Keratinocyte (primary cell): ENCODE measurements at regions not wholly inside any gene's neighbourhood (a gene's known extent, or its start where the extent isn't known, plus 50 kb on each side); places are given as distances from the start of the nearest gene placed in this dataset.
"Not testable (repeated sequence)": the region's sequence is repeated elsewhere in the genome, so short reads cannot be mapped to it uniquely, and the experiment has no call there.

ENCODE experiments used
- DNase-seq: peaks from one replicate; pipeline ENCODE4 v3.0.0-alpha.2; 2011; ENCODE audit warnings: low read depth, missing footprints, low spot score
- FAIRE-seq: peaks from 2 replicates; lab custom pipeline; 2011; peaks lifted over from hg19 to GRCh38; lab: Jason Lieb, UNC
- H2AFZ ChIP-seq: 2 replicates; pipeline ENCODE4 v1.6.0; 2012; ENCODE audit warnings: low read length, control low read depth, inconsistent platforms; ENCODE audit not compliant: control insufficient read depth
- H3K27ac ChIP-seq: 2 replicates; pipeline ENCODE4 v1.5.1; 2011; ENCODE audit warnings: low read length; ENCODE audit not compliant: control insufficient read depth, insufficient read depth
- H3K27me3 ChIP-seq: 3 replicates; pipeline ENCODE4 v1.6.0; 2011; ENCODE audit warnings: low read length; ENCODE audit not compliant: control insufficient read depth, insufficient read depth; ENCODE audit errors: extremely low read depth
- H3K36me3 ChIP-seq, 2 experiments: 2 replicates in 1 of 2; 3 replicates in 1 of 2; pipeline ENCODE4 v1.5.1; 2011; ENCODE audit warnings: low read length in 2 of 2, mild to moderate bottlenecking in 1 of 2; ENCODE audit not compliant: control insufficient read depth in 2 of 2, insufficient read depth in 2 of 2; ENCODE audit errors: extremely low read depth in 1 of 2
- H3K4me1 ChIP-seq: 3 replicates; pipeline ENCODE4 v1.5.1; 2011; ENCODE audit warnings: low read length; ENCODE audit not compliant: control insufficient read depth, insufficient read depth; ENCODE audit errors: extremely low read depth
- H3K4me2 ChIP-seq: 3 replicates; pipeline ENCODE4 v1.6.0; 2011; ENCODE audit warnings: low read depth, low read length; ENCODE audit not compliant: control insufficient read depth, insufficient read depth; ENCODE audit errors: extremely low read depth
- H3K4me3 ChIP-seq, 3 experiments: fragments of 200-600 bp in 1 of 3; sonication (generic) in 1 of 3; 2 replicates in 2 of 3; 3 replicates in 1 of 3; pipeline ENCODE4 v1.5.1; 2011 to 2016; ENCODE audit warnings: low read length in 3 of 3, mild to moderate bottlenecking in 3 of 3, control low read depth in 2 of 3, inconsistent platforms in 1 of 3, low read depth in 1 of 3, mixed read lengths in 1 of 3, mixed run types in 1 of 3, moderate library complexity in 1 of 3; ENCODE audit not compliant: control insufficient read depth in 2 of 3, insufficient read depth in 2 of 3; ENCODE audit errors: extremely low read depth in 1 of 3
- H3K79me2 ChIP-seq: 2 replicates; pipeline ENCODE4 v1.6.0; 2012; ENCODE audit warnings: low read length; ENCODE audit not compliant: control insufficient read depth, insufficient read depth
- H3K9ac ChIP-seq: 3 replicates; pipeline ENCODE4 v1.6.0; 2011; ENCODE audit warnings: low read length; ENCODE audit not compliant: control insufficient read depth, insufficient read depth; ENCODE audit errors: extremely low read depth
- H3K9me1 ChIP-seq: 3 replicates; pipeline ENCODE4 v1.6.0; 2011; ENCODE audit warnings: low read length; ENCODE audit not compliant: control insufficient read depth, insufficient read depth; ENCODE audit errors: extremely low read depth
- H3K9me3 ChIP-seq: 2 replicates; pipeline ENCODE4 v1.5.1; 2012; ENCODE audit warnings: low read depth, low read length; ENCODE audit not compliant: control insufficient read depth
- H4K20me1 ChIP-seq: 3 replicates; pipeline ENCODE4 v1.6.0; 2011; ENCODE audit warnings: low read length; ENCODE audit not compliant: control insufficient read depth, insufficient read depth; ENCODE audit errors: extremely low read depth
- EZH2 ChIP-seq: IDR thresholded peaks from one replicate; pipeline ENCODE4 v1.6.1; 2012; ENCODE audit warnings: inconsistent platforms, mild to moderate bottlenecking, low read length, moderate library complexity
- dilution Hi-C: fragments of 300-500 bp; cut with MboI; formaldehyde crosslinking; loops from one replicate; pipeline ENCODE4 v1.7.0; 2020; ENCODE audit warnings: low sequenced_read_pairs; ENCODE audit not compliant: extremely low pct_ligation_motif_present
- TF ChIP-seq, protein P1 (sequence below), 3 experiments: IDR thresholded peaks in 1 of 3; conservative IDR thresholded peaks in 1 of 3; optimal IDR thresholded peaks in 1 of 3; 2 replicates in 2 of 3; 3 replicates in 1 of 3; pipeline versions ENCODE3 to v1.5.1; 2011; ENCODE audit warnings: low read length in 3 of 3, mild to moderate bottlenecking in 3 of 3, moderate library complexity in 2 of 3, control low read depth in 1 of 3, inconsistent platforms in 1 of 3; ENCODE audit not compliant: insufficient read depth in 2 of 3; ENCODE audit errors: extremely low read depth in 1 of 3

GRCh38 chr14:56008150-56008549 is 110.1 kb upstream of the PELI2 start:
- dilution Hi-C loops: no loop called here
- FAIRE-seq (no peak), DNase-seq (no peak)

DNA sequence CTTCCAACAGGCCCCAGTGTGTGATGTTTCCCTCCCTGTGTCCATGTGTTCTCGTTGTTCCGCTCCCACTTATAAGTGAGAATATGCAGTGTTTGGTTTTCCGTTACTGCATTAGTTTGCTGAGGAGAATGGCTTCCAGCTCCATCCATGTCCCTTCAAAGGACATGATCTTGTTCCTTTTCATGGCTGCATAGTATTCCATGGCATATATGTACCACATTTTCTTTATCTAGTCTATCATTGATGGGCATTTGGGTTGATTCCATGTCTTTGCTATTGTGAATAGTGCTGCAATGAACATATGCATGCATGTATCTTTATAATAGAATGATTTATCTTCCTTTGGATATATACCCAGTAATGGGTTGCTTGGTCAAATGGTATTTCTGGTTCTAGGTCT is 109.5 kb upstream of the PELI2 start:
- not testable (repeated sequence) for H3K9me3 ChIP-seq

More at GRCh38 chr14:56008150-56008549, 110.1 kb upstream of the PELI2 start:
- Histone ChIP-seq H2AFZ (no peak overlapping the region), H3K9me3 (no peaks in the 10 kb centered on the region), H3K4me2 (no peak overlapping the region), H3K79me2 (no peaks in the 10 kb centered on the region), H3K9me1 (no peaks in the 10 kb centered on the region), H4K20me1 (no peaks in the 10 kb centered on the region), H3K36me3 (no peaks in the 10 kb centered on the region), H3K4me3 (no peak overlapping the region), H3K27me3 (no peaks in the 10 kb centered on the region), H3K4me1 (peaks cover 7% of the 10 kb centered on the region), H3K9ac (no peak overlapping the region), H3K27ac (no peak overlapping the region)
- TF ChIP-seq, protein P1, sequence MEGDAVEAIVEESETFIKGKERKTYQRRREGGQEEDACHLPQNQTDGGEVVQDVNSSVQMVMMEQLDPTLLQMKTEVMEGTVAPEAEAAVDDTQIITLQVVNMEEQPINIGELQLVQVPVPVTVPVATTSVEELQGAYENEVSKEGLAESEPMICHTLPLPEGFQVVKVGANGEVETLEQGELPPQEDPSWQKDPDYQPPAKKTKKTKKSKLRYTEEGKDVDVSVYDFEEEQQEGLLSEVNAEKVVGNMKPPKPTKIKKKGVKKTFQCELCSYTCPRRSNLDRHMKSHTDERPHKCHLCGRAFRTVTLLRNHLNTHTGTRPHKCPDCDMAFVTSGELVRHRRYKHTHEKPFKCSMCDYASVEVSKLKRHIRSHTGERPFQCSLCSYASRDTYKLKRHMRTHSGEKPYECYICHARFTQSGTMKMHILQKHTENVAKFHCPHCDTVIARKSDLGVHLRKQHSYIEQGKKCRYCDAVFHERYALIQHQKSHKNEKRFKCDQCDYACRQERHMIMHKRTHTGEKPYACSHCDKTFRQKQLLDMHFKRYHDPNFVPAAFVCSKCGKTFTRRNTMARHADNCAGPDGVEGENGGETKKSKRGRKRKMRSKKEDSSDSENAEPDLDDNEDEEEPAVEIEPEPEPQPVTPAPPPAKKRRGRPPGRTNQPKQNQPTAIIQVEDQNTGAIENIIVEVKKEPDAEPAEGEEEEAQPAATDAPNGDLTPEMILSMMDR (optimal IDR thresholded peaks at IDR 0.05 in 1 of 3, IDR thresholded peaks at IDR 0.05 in 1 of 3, conservative IDR thresholded peaks at IDR 0.05 in 1 of 3; ENCODE audit: extremely low read depth in 1 of 3, insufficient read depth in 2 of 3, low read length in 3 of 3): no peak
- no peak for TF ChIP-seq EZH2

DNA sequence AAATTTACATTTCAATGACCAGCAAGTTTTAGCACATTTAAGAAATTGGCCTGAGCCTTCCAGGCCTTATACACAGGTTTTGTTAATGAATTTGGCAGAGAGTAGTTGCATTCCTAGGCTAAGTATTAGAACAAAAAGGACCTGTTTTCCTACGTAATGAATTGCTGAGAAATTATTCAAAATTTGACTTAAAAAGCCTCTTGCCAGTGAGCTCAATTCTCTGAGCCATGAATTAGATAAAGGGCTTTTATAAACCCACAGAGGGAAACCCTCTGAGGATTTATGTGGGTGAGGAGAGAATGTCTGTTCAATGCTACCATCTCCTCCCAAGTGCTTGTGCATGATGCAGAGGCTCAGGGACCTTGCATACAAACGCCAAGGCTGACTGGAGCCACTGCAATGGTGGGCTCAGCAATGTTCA is 94.5 kb upstream of the PELI2 start:
- Histone ChIP-seq H3K4me2 (no peak overlapping the region), H3K9me3 (no peaks in the 10 kb centered on the region)
- dilution Hi-C loops: no loop called here

More for the DNA sequence above, 109.5 kb upstream of the PELI2 start:
- H3K27ac ChIP-seq, H3K9me1 ChIP-seq, H3K4me2 ChIP-seq, H3K4me1 ChIP-seq, H3K27me3 ChIP-seq, FAIRE-seq, DNase-seq, dilution Hi-C loops, H2AFZ ChIP-seq, H3K9ac ChIP-seq, H3K4me3 ChIP-seq, H3K36me3 ChIP-seq, H4K20me1 ChIP-seq, H3K79me2 ChIP-seq: not testable (repeated sequence)

More for the DNA sequence above, 94.5 kb upstream of the PELI2 start:
- Histone ChIP-seq H4K20me1 (no peaks in the 10 kb centered on the region), H3K4me1 (no peaks in the 10 kb centered on the region), H3K27me3 (no peaks in the 10 kb centered on the region), H3K36me3 (no peaks in the 10 kb centered on the region), H3K4me3 (no peak overlapping the region), H3K9me1 (no peaks in the 10 kb centered on the region), H2AFZ (no peak overlapping the region), H3K79me2 (no peaks in the 10 kb centered on the region), H3K27ac (no peak overlapping the region), H3K9ac (no peak overlapping the region)
- no peak for DNase-seq
- TF ChIP-seq EZH2: no peak
- TF ChIP-seq, protein P1 (optimal IDR thresholded peaks at IDR 0.05 in 1 of 3, IDR thresholded peaks at IDR 0.05 in 1 of 3, conservative IDR thresholded peaks at IDR 0.05 in 1 of 3; ENCODE audit: extremely low read depth in 1 of 3, insufficient read depth in 2 of 3, low read length in 3 of 3): no peak
- no peak for FAIRE-seq
